ENCODE measurements at regions not wholly inside any gene's neighbourhood (a gene's known extent, or its start where the extent isn't known, plus 50 kb on each side); places are given as distances from the start of the nearest gene placed in this dataset.

DNA sequence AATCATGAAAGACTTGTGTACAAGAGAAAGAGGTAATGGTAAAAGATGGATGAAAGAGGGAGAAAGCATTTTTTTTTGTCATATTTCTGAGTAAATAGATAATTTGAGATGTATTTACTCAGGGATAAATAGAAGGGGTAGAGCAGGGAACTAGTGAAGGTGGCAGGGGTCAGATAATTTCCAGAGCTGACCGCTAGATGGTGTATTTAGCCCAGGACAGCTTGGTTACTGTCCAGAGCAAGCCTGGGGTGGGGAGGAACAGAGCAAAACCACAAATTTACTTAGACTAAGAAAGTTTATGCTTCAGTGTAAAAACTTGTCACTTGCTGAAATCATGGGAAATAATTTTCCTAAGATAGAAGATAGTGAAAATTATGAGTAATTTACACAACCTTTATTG is 91.5 kb downstream of the XCL2 start:
- DNase-seq (ENCODE audit: low read depth), result no peak
- in situ Hi-C loops (cut with HindIII; ENCODE audit: low sequenced_read_pairs), result no loop called here
- H3K4me3 ChIP-seq (ENCODE audit: low read depth, low read length), result no peak overlapping the region
- TF ChIP-seq, protein P1, sequence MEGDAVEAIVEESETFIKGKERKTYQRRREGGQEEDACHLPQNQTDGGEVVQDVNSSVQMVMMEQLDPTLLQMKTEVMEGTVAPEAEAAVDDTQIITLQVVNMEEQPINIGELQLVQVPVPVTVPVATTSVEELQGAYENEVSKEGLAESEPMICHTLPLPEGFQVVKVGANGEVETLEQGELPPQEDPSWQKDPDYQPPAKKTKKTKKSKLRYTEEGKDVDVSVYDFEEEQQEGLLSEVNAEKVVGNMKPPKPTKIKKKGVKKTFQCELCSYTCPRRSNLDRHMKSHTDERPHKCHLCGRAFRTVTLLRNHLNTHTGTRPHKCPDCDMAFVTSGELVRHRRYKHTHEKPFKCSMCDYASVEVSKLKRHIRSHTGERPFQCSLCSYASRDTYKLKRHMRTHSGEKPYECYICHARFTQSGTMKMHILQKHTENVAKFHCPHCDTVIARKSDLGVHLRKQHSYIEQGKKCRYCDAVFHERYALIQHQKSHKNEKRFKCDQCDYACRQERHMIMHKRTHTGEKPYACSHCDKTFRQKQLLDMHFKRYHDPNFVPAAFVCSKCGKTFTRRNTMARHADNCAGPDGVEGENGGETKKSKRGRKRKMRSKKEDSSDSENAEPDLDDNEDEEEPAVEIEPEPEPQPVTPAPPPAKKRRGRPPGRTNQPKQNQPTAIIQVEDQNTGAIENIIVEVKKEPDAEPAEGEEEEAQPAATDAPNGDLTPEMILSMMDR (IDR thresholded peaks at IDR 0.05; ENCODE audit: low read depth, low read length, missing control alignments), result peak; percentile 6

- no peak overlapping the region for H3K4me3 ChIP-seq (ENCODE audit: low read depth, low read length)
- in situ Hi-C loops (cut with HindIII; ENCODE audit: low sequenced_read_pairs), result no loop called here
- DNase-seq (ENCODE audit: low read depth), result no peak
- TF ChIP-seq, protein P1 (IDR thresholded peaks at IDR 0.05; ENCODE audit: low read depth, low read length, missing control alignments), result no peak
Measured at GRCh38 chr1:168447871-168448270, 95.9 kb downstream of the XCL2 start.

DNA sequence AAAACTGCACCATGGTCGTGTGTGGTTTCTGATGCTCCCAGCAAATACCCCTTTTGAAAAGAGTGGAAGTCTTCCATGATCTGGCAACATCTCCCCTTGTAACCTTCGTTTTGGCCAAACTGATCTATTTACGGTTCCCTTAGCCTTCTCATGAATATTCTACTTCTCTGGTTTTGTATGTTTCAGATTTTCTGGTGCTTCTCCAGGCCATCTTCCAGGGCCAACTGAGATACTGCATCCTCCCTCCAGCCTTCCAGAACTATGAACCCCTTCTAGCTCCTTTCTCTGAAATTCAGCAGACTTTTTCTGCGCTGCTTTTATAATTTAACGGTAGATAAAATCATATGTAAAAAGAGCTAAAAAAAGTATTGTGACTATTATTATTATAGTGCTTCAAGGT is 97.7 kb downstream of the XCL2 start:
- TF ChIP-seq, protein P1 (IDR thresholded peaks at IDR 0.05; ENCODE audit: low read depth, low read length, missing control alignments), result no peak
- H3K4me3 ChIP-seq (ENCODE audit: low read depth, low read length), result no peak overlapping the region
- in situ Hi-C loops (cut with HindIII; ENCODE audit: low sequenced_read_pairs), result no loop called here
- DNase-seq (ENCODE audit: low read depth), result no peak

DNA sequence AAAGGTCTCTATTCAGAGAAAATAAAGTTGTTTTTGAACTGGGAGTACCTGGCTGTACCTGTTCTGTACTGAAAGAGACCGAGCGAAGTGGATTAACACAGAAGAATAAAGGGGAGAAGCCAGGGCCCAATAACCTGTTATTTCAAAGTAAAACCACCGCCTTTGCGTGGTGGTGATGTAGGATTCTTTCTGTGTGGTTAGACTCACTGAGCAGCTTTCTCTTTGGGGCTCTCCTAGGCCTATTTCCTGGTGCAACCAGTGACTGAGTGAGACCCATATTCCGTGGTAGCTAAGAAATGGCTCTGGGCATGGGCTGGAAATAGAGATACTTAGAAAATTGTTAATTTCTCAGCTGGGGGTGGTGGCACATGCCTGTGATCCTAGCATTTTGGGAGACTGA is 99.9 kb downstream of the XCL2 start:
- TF ChIP-seq, protein P1 (IDR thresholded peaks at IDR 0.05; ENCODE audit: low read depth, low read length, missing control alignments), result no peak
- no peak overlapping the region for H3K4me3 ChIP-seq (ENCODE audit: low read depth, low read length)
- no peak for DNase-seq (ENCODE audit: low read depth)
- in situ Hi-C loops (cut with HindIII; ENCODE audit: low sequenced_read_pairs), result no loop called here

DNA sequence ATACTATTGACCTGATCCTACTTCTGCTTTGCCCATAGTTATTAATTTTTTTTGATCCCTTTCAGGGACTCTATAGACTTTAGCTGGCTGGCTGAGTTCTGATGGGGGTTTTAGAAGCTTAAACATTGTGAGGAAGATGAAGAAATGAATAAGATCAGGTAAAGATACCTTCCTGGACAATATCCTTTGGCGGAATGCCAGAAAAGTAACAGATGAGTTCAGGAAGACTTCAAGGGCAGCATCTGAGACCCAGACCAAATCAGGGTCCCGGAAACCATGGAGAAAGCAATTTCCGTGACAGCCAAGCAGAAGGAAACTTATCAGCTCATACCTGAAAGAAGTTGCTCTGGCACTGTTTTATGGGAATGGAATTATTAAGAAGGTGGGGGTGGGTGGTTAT is 100.4 kb downstream of the XCL2 start:
- in situ Hi-C loops (cut with HindIII; ENCODE audit: low sequenced_read_pairs), result no loop called here
- DNase-seq (ENCODE audit: low read depth), result no peak
- TF ChIP-seq, protein P1 (IDR thresholded peaks at IDR 0.05; ENCODE audit: low read depth, low read length, missing control alignments), result no peak
- no peak overlapping the region for H3K4me3 ChIP-seq (ENCODE audit: low read depth, low read length)

DNA sequence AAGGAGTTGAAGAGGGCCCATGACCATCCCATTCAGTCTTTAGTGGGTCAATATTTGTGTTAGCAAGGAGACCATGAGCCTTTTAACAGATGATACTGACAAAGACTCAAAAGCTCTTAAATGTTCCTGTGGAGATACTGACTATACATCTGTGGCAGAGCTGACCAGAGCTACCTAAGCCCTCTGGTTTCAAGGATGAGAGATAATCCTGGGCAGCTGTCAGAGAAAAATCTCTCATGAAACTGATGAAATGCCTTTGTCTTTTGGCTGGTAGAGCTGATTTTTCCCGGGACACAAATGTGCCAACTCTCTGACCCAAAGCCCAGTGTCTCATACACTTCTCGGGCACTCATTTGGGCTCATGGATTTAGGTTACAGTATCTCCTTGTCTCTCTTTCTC is 100.9 kb downstream of the XCL2 start:
- DNase-seq (ENCODE audit: low read depth), result no peak
- no peak overlapping the region for H3K4me3 ChIP-seq (ENCODE audit: low read depth, low read length)
- in situ Hi-C loops (cut with HindIII; ENCODE audit: low sequenced_read_pairs), result no loop called here
- TF ChIP-seq, protein P1 (IDR thresholded peaks at IDR 0.05; ENCODE audit: low read depth, low read length, missing control alignments), result no peak

DNA sequence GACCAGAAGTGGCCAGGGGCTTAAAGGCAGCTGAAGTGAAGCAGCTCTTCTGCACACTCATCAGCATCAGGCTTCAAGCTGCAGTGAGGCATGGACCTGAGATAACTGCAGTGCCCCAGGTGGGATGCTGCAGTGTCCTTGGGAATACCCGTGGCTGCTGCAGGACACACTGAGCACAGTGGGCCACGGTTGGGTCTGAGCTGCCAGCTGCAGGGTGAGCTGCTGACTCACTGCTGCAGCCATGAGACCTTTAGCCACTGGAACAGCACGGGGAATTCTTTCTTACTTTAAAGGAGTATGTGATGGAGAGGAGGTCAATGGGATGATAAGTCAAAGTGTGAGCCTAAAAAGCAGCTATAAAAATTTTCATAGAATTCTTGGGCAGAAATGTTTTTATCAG is 102.1 kb downstream of the XCL2 start:
- no peak for DNase-seq (ENCODE audit: low read depth)
- no peak overlapping the region for H3K4me3 ChIP-seq (ENCODE audit: low read depth, low read length)
- TF ChIP-seq, protein P1 (IDR thresholded peaks at IDR 0.05; ENCODE audit: low read depth, low read length, missing control alignments), result no peak
- in situ Hi-C loops (cut with HindIII; ENCODE audit: low sequenced_read_pairs), result no loop called here

Measured in astrocyte of the cerebellum (primary cell).